PFSK-1 (cell line): ENCODE measurements at regions not wholly inside any gene's neighbourhood (a gene's known extent, or its start where the extent isn't known, plus 50 kb on each side); places are given as distances from the start of the nearest gene placed in this dataset.

Source experiments
- FOXP2 ChIP-seq: optimal IDR thresholded peaks from 2 replicates; pipeline ENCODE3; 2011; ENCODE audit warnings: borderline replicate concordance, control low read depth, inconsistent platforms; ENCODE audit not compliant: insufficient read depth; ENCODE audit errors: extremely low read length, extremely low read depth
- POLR2AphosphoS5 ChIP-seq: IDR thresholded peaks from 2 replicates; pipeline ENCODE4 v1.6.1; 2012; ENCODE audit warnings: low read depth, mild to moderate bottlenecking, control low read depth, low read length, moderate library complexity
- SIN3A ChIP-seq: IDR thresholded peaks from 2 replicates; pipeline ENCODE4 v1.6.1; 2012; ENCODE audit warnings: mild to moderate bottlenecking, low read length, moderate library complexity, borderline replicate concordance; ENCODE audit not compliant: insufficient read depth
- TAF1 ChIP-seq: IDR thresholded peaks from 2 replicates; pipeline ENCODE4 v1.6.1; 2012; ENCODE audit warnings: low read length, control low read depth, borderline replicate concordance; ENCODE audit not compliant: insufficient read depth
- TF ChIP-seq, protein P1 (sequence below), 2 experiments: IDR thresholded peaks; 2 replicates each; pipeline versions ENCODE4 v1.6.1 to v1.8.0; 2011 to 2012; ENCODE audit warnings: low read depth in 2 of 2, low read length in 2 of 2, control low read depth in 1 of 2, inconsistent platforms in 1 of 2, mild to moderate bottlenecking in 1 of 2, moderate library complexity in 1 of 2; ENCODE audit not compliant: insufficient read depth in 1 of 2

DNA sequence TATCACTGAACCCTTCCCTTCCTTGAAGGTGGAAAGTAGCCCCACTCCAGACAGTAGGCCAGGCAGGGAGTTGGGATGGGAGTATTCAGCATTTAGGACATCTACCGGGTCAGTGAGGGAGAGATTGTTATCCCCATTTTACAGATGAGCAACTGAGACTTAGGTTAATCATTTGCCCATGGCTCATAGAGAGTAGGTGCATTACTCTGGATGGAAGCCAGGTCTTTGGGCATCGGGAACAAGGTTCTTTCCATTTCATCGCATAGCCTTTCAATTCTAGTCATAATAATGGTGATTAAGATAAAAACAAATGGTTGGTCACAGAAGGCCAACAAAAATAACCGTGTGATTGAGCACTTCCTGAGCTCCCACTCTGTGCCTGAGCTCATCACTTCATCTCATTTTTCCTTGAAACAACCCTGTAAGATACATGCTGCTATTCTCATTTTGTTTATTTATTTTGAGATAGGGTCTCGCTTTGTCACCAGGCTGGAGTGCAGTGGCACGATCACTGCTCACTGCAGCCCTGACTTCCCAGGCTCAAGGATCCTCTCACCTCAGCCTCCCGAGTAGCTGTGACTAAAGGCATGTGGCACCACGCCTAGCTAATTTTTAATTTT lies 64.8 kb downstream of the NAV1 start:
- TF ChIP-seq, protein P1, sequence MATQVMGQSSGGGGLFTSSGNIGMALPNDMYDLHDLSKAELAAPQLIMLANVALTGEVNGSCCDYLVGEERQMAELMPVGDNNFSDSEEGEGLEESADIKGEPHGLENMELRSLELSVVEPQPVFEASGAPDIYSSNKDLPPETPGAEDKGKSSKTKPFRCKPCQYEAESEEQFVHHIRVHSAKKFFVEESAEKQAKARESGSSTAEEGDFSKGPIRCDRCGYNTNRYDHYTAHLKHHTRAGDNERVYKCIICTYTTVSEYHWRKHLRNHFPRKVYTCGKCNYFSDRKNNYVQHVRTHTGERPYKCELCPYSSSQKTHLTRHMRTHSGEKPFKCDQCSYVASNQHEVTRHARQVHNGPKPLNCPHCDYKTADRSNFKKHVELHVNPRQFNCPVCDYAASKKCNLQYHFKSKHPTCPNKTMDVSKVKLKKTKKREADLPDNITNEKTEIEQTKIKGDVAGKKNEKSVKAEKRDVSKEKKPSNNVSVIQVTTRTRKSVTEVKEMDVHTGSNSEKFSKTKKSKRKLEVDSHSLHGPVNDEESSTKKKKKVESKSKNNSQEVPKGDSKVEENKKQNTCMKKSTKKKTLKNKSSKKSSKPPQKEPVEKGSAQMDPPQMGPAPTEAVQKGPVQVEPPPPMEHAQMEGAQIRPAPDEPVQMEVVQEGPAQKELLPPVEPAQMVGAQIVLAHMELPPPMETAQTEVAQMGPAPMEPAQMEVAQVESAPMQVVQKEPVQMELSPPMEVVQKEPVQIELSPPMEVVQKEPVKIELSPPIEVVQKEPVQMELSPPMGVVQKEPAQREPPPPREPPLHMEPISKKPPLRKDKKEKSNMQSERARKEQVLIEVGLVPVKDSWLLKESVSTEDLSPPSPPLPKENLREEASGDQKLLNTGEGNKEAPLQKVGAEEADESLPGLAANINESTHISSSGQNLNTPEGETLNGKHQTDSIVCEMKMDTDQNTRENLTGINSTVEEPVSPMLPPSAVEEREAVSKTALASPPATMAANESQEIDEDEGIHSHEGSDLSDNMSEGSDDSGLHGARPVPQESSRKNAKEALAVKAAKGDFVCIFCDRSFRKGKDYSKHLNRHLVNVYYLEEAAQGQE (IDR thresholded peaks at IDR 0.05; ENCODE audit: insufficient read depth in 1 of 2, low read depth in 2 of 2, low read length in 2 of 2), result no peak
- peak; percentile 46; the same call in 1 of the 2 replicates for TF ChIP-seq TAF1

DNA sequence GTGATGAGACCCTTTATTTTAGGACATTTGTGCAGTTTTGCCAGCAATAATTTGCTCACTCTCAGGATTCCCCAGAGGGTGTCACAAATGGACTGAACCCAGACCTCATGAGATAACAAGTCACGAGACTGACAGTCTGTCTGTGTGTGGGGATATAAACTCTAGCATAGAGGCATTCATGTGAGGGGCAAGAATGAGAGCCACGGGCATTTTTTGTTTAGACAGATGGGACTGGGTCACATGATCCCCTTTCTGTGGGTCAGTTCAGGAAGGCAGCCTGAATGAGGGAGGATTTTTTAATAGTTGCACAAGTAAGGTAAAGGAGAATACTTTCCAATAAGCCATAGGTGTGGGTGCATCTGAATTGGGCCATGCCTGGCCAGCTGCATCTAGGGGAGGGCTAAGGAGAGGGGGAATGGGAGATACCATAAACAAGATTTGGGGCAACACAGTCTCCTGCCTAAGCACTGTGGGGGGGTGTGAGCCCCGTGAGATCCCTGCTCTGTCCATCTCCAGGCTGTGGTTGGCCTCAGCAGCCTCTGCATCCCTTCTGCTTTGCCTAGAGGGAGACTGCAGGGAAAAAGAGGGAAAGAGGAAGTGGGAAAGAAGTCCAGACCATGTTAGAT lies 66.6 kb downstream of the NAV1 start:
- TF ChIP-seq POLR2AphosphoS5, result no peak
- no peak for TF ChIP-seq SIN3A
- TF ChIP-seq TAF1, result no peak
- no peak for TF ChIP-seq FOXP2
- TF ChIP-seq, protein P1 (IDR thresholded peaks at IDR 0.05; ENCODE audit: insufficient read depth in 1 of 2, low read depth in 2 of 2, low read length in 2 of 2), result no peak

DNA sequence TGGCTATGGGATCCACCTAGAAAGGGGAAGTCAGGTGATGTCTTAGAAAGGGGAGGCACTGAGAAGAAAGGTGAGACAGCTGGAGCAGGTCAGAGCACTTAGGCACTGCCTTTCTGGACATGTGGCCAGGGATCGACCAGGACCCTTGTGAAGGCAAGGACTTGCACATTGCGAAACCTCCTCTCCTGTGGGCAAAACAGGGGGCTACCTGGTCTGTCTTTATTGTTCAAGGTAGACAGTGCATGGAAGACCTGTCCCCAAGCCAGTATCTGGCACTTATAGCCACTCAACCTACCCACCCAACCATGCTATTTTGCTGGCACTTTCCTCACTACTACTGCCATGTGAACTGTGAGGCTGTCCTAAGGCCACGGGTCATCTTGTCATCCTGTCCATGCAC lies 67.2 kb downstream of the NAV1 start:
- TF ChIP-seq FOXP2 (no peak), POLR2AphosphoS5 (no peak), SIN3A (no peak), TAF1 (no peak)
- TF ChIP-seq, protein P1 (IDR thresholded peaks at IDR 0.05; ENCODE audit: insufficient read depth in 1 of 2, low read depth in 2 of 2, low read length in 2 of 2), result no peak

DNA sequence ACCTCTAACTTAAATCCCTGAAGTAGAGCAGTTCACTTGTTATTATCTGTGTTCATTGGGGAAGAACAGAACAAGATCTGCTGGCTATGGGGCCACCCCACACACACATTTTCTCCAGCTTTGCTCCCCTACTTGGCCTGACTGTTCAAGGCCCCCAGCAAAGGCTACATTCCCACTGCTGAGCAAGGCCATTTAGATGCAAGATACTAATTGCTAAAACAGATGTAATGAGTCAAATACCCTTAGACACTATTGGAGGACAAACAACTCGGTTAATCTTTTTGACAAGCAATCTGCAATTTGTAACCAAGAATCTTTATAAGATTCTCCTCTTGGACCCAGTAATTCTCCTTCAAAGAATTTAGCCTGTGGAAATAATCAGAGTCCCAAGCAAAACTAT lies 67.7 kb downstream of the NAV1 start:
- TF ChIP-seq SIN3A, result no peak
- no peak for TF ChIP-seq FOXP2
- TF ChIP-seq TAF1, result no peak
- TF ChIP-seq POLR2AphosphoS5, result no peak
- TF ChIP-seq, protein P1 (IDR thresholded peaks at IDR 0.05; ENCODE audit: insufficient read depth in 1 of 2, low read depth in 2 of 2, low read length in 2 of 2), result no peak
